IMR-90 (cell line): ENCODE measurements at regions not wholly inside any gene's neighbourhood (a gene's known extent, or its start where the extent isn't known, plus 50 kb on each side); places are given as distances from the start of the nearest gene placed in this dataset.

Experiments
- ATAC-seq: fragments of 200-7000 bp; cut with Tn5 transposase; 2 replicates; pipeline ENCODE4 v1.9.1; 2020; ENCODE audit warnings: low read depth, mild to moderate bottlenecking, moderate library complexity
- BruUV-seq: library from RNA; stranded (reverse); fragments of 400-500 nt; replicated peaks from 2 replicates; lab custom pipeline; 2021; lab: Mats Ljungman, UMichigan
- CTCF ChIA-PET: fragments of 300-600 bp; formaldehyde crosslinking; extraction: SDS; loops from one replicate; lab custom pipeline; 2021; ENCODE audit warnings: antibody characterized with exemption; lab: Yijun Ruan, JAX
- POLR2A ChIA-PET: fragments of 300-600 bp; sonication (Branson Sonifier 250); formaldehyde crosslinking; loops from one replicate; lab custom pipeline; 2022; ENCODE audit warnings: antibody characterized with exemption; ENCODE audit not compliant: unreplicated experiment; lab: Charles Lee
- DNase-seq: peaks from one replicate; pipeline ENCODE4 v3.0.0; 2013
- H2AFZ ChIP-seq: replicated peaks from 2 replicates; pipeline ENCODE3; 2013; ENCODE audit warnings: low read length, mild to moderate bottlenecking; ENCODE audit not compliant: poor library complexity
- H2AK5ac ChIP-seq: 2 replicates; pipeline ENCODE4 v1.6.1; 2013; ENCODE audit warnings: low read depth, low read length, inconsistent platforms
- H2AK9ac ChIP-seq: replicated peaks from 2 replicates; pipeline ENCODE3; 2013; ENCODE audit warnings: mild to moderate bottlenecking, low read depth, low read length, moderate library complexity; ENCODE audit not compliant: poor library complexity
- H2BK120ac ChIP-seq: 2 replicates; pipeline ENCODE4 v1.6.1; 2013; ENCODE audit warnings: low read depth, low read length, inconsistent platforms
- H2BK15ac ChIP-seq: 3 replicates; pipeline ENCODE4 v1.6.1; 2013; ENCODE audit warnings: low read depth, low read length, inconsistent platforms
- H2BK20ac ChIP-seq: 2 replicates; pipeline ENCODE4 v1.6.1; 2013; ENCODE audit warnings: low read depth, mild to moderate bottlenecking, inconsistent platforms, low read length, moderate library complexity
- H2BK5ac ChIP-seq: 2 replicates; pipeline ENCODE4 v1.6.1; 2013; ENCODE audit warnings: mild to moderate bottlenecking, low read depth, low read length, inconsistent platforms; ENCODE audit not compliant: poor library complexity, severe bottlenecking
- H3K14ac ChIP-seq: replicated peaks from 2 replicates; pipeline ENCODE4 v1.6.1; 2013; ENCODE audit warnings: low read depth, low read length, inconsistent platforms
- H3K18ac ChIP-seq: 2 replicates; pipeline ENCODE4 v1.6.1; 2013; ENCODE audit warnings: low read depth, low read length, control low read depth
- H3K23ac ChIP-seq: 2 replicates; pipeline ENCODE4 v1.6.1; 2013; ENCODE audit warnings: low read depth, low read length, inconsistent platforms
- H3K27ac ChIP-seq: 2 replicates; pipeline ENCODE4 v1.5.1; 2013; ENCODE audit warnings: mild to moderate bottlenecking, control low read depth, low read length; ENCODE audit not compliant: insufficient read depth
- H3K27me3 ChIP-seq: 2 replicates; pipeline ENCODE4 v1.6.1; 2013; ENCODE audit warnings: low read length; ENCODE audit not compliant: control insufficient read depth, insufficient read depth
- H3K36me3 ChIP-seq: 2 replicates; pipeline ENCODE4 v1.6.1; 2013; ENCODE audit warnings: low read length, mixed read lengths; ENCODE audit not compliant: control insufficient read depth, insufficient read depth
- H3K4ac ChIP-seq: 2 replicates; pipeline ENCODE4 v1.6.1; 2013; ENCODE audit warnings: low read depth, low read length, inconsistent platforms
- H3K4me1 ChIP-seq: 2 replicates; pipeline ENCODE4 v1.6.1; 2013; ENCODE audit warnings: low read length, mixed read lengths; ENCODE audit not compliant: control insufficient read depth, insufficient read depth
- H3K4me2 ChIP-seq: 2 replicates; pipeline ENCODE4 v1.6.1; 2013; ENCODE audit warnings: low read depth, mild to moderate bottlenecking, control low read depth, low read length, moderate library complexity
- H3K4me3 ChIP-seq: 2 replicates; pipeline ENCODE4 v1.5.1; 2013; ENCODE audit warnings: low read depth, mild to moderate bottlenecking, control low read depth, low read length, moderate library complexity; ENCODE audit not compliant: insufficient read depth
- H3K56ac ChIP-seq: 2 replicates; pipeline ENCODE4 v1.6.1; 2013; ENCODE audit warnings: low read length, inconsistent platforms; ENCODE audit not compliant: insufficient read depth; ENCODE audit errors: extremely low read depth
- H3K79me1 ChIP-seq, 2 experiments: 2 replicates each; pipeline ENCODE4 v1.6.1; 2013; ENCODE audit warnings: low read length in 2 of 2, inconsistent platforms in 1 of 2, low read depth in 1 of 2
- H3K9ac ChIP-seq: 2 replicates; pipeline ENCODE4 v1.6.1; 2013; ENCODE audit warnings: low read depth, low read length, control low read depth
- H3K9me1 ChIP-seq: 2 replicates; pipeline ENCODE4 v1.6.1; 2013; ENCODE audit warnings: low read length, inconsistent platforms; ENCODE audit not compliant: insufficient read depth
- H3K9me3 ChIP-seq: 2 replicates; pipeline ENCODE4 v1.6.1; 2013; ENCODE audit warnings: low read length; ENCODE audit not compliant: control insufficient read depth, insufficient read depth
- H4K20me1 ChIP-seq: 2 replicates; pipeline ENCODE4 v1.6.1; 2013; ENCODE audit warnings: low read length, inconsistent platforms; ENCODE audit not compliant: insufficient read depth
- H4K5ac ChIP-seq: 2 replicates; pipeline ENCODE4 v1.6.1; 2013; ENCODE audit warnings: mild to moderate bottlenecking, low read depth, low read length, control low read depth
- H4K8ac ChIP-seq, 2 experiments: 2 replicates each; pipeline ENCODE4 v1.6.1; 2013; ENCODE audit warnings: low read depth in 2 of 2, low read length in 2 of 2, control low read depth in 1 of 2, inconsistent platforms in 1 of 2
- H4K91ac ChIP-seq: 2 replicates; pipeline ENCODE4 v1.6.1; 2013; ENCODE audit warnings: low read depth, low read length, inconsistent platforms; ENCODE audit not compliant: insufficient read depth
- BHLHE40 ChIP-seq: fragments of 150-350 bp; IDR thresholded peaks from 2 replicates; pipeline ENCODE4 v1.6.1; 2016; ENCODE audit warnings: mild to moderate bottlenecking, low read depth, low read length
- CTCF ChIP-seq: conservative IDR thresholded peaks from 2 replicates; pipeline ENCODE4 v1.5.1; 2012; ENCODE audit warnings: mild to moderate bottlenecking, low read depth, low read length, improper control_type of control experiment
- ELK1 ChIP-seq: fragments of 150-350 bp; IDR thresholded peaks from 2 replicates; pipeline ENCODE4 v1.6.1; 2016; ENCODE audit warnings: low read depth, mild to moderate bottlenecking, low read length, moderate library complexity, borderline replicate concordance
- MAFK ChIP-seq: IDR thresholded peaks from 2 replicates; pipeline ENCODE4 v1.6.1; 2012; ENCODE audit warnings: low read depth, low read length, improper control_type of control experiment
- MXI1 ChIP-seq: IDR thresholded peaks from 2 replicates; pipeline ENCODE4 v1.6.1; 2012; ENCODE audit warnings: low read depth, mild to moderate bottlenecking, low read length, moderate library complexity, borderline replicate concordance
- POLR2A ChIP-seq: IDR thresholded peaks from 2 replicates; pipeline ENCODE4 v1.6.1; 2012; ENCODE audit warnings: mild to moderate bottlenecking, low read depth, low read length
- USF2 ChIP-seq: fragments of 150-350 bp; IDR thresholded peaks from 2 replicates; pipeline ENCODE4 v1.6.1; 2017; ENCODE audit warnings: mild to moderate bottlenecking, antibody characterized with exemption, low read length, low read depth
- WGBS, 2 experiments: methylation state at CpG; one replicate each; pipeline versions ENCODE4 v1.1.5 to v1.1.7; 2013; ENCODE audit warnings: missing lambda C conversion rate in 2 of 2; ENCODE audit not compliant: insufficient read length in 1 of 2; ENCODE audit errors: extremely low coverage in 2 of 2; 5-methylcytosine and 5-hydroxymethylcytosine counted together
- dilution Hi-C: fragments of 300-500 bp; cut with HindIII; formaldehyde crosslinking; loops from one replicate; pipeline ENCODE4 v1.14.3; 2018; ENCODE audit warnings: low sequenced_read_pairs; ENCODE audit not compliant: unreplicated experiment
- in situ Hi-C: fragments of 300-500 bp; cut with MboI; formaldehyde crosslinking; loops from 3 replicates; pipeline ENCODE4 v1.14.3; 2019; ENCODE audit warnings: low sequenced_read_pairs, inconsistent platforms, mixed read lengths
- intact Hi-C: fragments of 100-400 bp; cut with micrococcal nuclease; formaldehyde crosslinking; loops from 2 replicates; pipeline ENCODE4 v1.10.0; 2022

- Histone ChIP-seq H2AFZ (no peak overlapping the region), H4K5ac (no peak overlapping the region), H4K91ac (no peak overlapping the region), H3K9me1 (no peaks in the 10 kb centered on the region), H3K14ac (no peak overlapping the region), H3K56ac (no peak overlapping the region), H3K18ac (no peak overlapping the region), H3K4me3 (no peak overlapping the region), H2BK120ac (no peak overlapping the region), H3K9ac (no peak overlapping the region), H3K4me2 (no peak overlapping the region), H2AK5ac (no peak overlapping the region), H2BK15ac (no peak overlapping the region), H4K8ac (no peak overlapping the region), H3K36me3 (no peaks in the 10 kb centered on the region), H3K27ac (no peak overlapping the region), H3K23ac (no peak overlapping the region), H3K9me3 (no peaks in the 10 kb centered on the region), H3K27me3 (no peaks in the 10 kb centered on the region), H2BK5ac (no peak overlapping the region), H3K4ac (no peak overlapping the region), H3K4me1 (no peaks in the 10 kb centered on the region), H2AK9ac (no peak overlapping the region), H3K79me1 (no peaks in the 10 kb centered on the region; a peak in 1 of 4 replicates), H2BK20ac (no peak overlapping the region), H4K20me1 (no peaks in the 10 kb centered on the region)
- WGBS, 2 experiments, result no CpG with 5 or more reads among the region's 3 CpGs
- TF ChIP-seq POLR2A (no peak), ELK1 (no peak), MXI1 (no peak), MAFK (no peak), USF2 (no peak), BHLHE40 (no peak), CTCF (no peak)
- DNase-seq (no peak), ATAC-seq (no peak)
- ChIA-PET CTCF (interaction anchor here (0.7 kb wide), 1 partner anchor 17 kb away, joined by 4 read pairs; no protein-coding TSS in a partner anchor), POLR2A (no interaction called here)
- BruUV-seq, result no TSS peak
- intact Hi-C loops, result no loop called here
- dilution Hi-C loops, result no loop called here
- in situ Hi-C loops, result no loop called here
These were observed 200.0 kb upstream of the GJE1 start for GRCh38 chr6:141932685-141933084.
